D721Med (cell line): ENCODE measurements at regions not wholly inside any gene's neighbourhood (a gene's known extent, or its start where the extent isn't known, plus 50 kb on each side); places are given as distances from the start of the nearest gene placed in this dataset.

Source experiments
- DNase-seq: peaks from one replicate; pipeline ENCODE4 v3.0.0; 2011; ENCODE audit warnings: low spot score; ENCODE audit not compliant: insufficient read length
- FAIRE-seq: peaks from 2 replicates; lab custom pipeline; 2011; peaks lifted over from hg19 to GRCh38; lab: Jason Lieb, UNC
- CTCF ChIP-seq: IDR thresholded peaks from 2 replicates; pipeline ENCODE4 v1.5.1; 2012; ENCODE audit warnings: mild to moderate bottlenecking, control low read depth; ENCODE audit not compliant: insufficient read depth; ENCODE audit errors: missing control alignments

GRCh38 chr3:20752416-20752815 lies 566.4 kb upstream of the SGO1 start:
- no peak for FAIRE-seq
- no peak for DNase-seq
- TF ChIP-seq CTCF = no peak

GRCh38 chr3:20751296-20751695 lies 565.3 kb upstream of the SGO1 start:
- no peak for DNase-seq
- TF ChIP-seq CTCF = no peak
- FAIRE-seq = no peak

GRCh38 chr3:20747741-20748140 lies 561.7 kb upstream of the SGO1 start:
- TF ChIP-seq CTCF = no peak
- FAIRE-seq = no peak
- DNase-seq = no peak

- FAIRE-seq = no peak
- no peak for TF ChIP-seq CTCF
Measured at GRCh38 chr3:20743553-20744321, 557.7 kb upstream of the SGO1 start.

GRCh38 chr3:20742903-20743552 lies 557.0 kb upstream of the SGO1 start:
- FAIRE-seq (no peak), DNase-seq (no peak)
- no peak for TF ChIP-seq CTCF

More at GRCh38 chr3:20743553-20744321, 557.7 kb upstream of the SGO1 start:
- DNase-seq = no peak

- no peak for FAIRE-seq
- no peak for TF ChIP-seq CTCF
- no peak for DNase-seq
Measured at GRCh38 chr3:20741381-20741780, 555.4 kb upstream of the SGO1 start.

- no peak for DNase-seq
- FAIRE-seq = peak; percentile 46
- no peak for TF ChIP-seq CTCF
Measured at GRCh38 chr3:20739814-20740213, 553.8 kb upstream of the SGO1 start.
